ENCODE measurements at regions not wholly inside any gene's neighbourhood (a gene's known extent, or its start where the extent isn't known, plus 50 kb on each side); places are given as distances from the start of the nearest gene placed in this dataset.

DNA sequence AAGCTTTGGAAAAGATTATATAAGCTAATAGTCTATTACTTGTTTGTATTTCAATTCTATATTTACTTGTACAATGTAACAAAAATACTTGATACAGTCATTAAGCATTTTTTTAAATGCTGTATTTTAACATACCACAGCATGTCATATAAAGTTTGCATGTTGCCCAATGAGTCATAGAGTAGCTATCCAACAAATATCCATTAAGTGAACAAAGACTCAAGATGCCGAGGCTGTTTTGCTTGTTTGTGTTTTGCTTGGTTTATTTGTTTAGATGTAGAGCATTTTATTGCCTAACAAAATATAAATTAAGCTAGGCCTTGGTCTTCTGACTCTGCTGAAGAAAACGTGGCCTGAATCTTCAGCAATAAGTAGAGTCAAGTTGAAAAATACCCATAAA is 1584.3 kb upstream of the NUDT12 start:
- H3K4me1 ChIP-seq = no peaks in the 10 kb centered on the region
- ATAC-seq (no peak), DNase-seq (no peak)
- no peaks in the 10 kb centered on the region for H3K36me3 ChIP-seq (ENCODE audit: insufficient read depth in 1 of 2, low read depth in 1 of 2)
- intact Hi-C loops (cut with DNase I) = no loop called here
- no peak overlapping the region for H3K27ac ChIP-seq
- no peaks in the 10 kb centered on the region for H3K27me3 ChIP-seq (ENCODE audit: insufficient read depth in 3 of 3, low read length in 2 of 3)
- 45 to 55% (median 45%) methylated on average over 2 of the region's 2 CpGs for WGBS, 3 donors
- TF ChIP-seq CTCF (IDR thresholded peaks at IDR 0.05) = no peak
- no peak overlapping the region for H3K4me3 ChIP-seq
- H3K9me3 ChIP-seq = no peaks in the 10 kb centered on the region

DNA sequence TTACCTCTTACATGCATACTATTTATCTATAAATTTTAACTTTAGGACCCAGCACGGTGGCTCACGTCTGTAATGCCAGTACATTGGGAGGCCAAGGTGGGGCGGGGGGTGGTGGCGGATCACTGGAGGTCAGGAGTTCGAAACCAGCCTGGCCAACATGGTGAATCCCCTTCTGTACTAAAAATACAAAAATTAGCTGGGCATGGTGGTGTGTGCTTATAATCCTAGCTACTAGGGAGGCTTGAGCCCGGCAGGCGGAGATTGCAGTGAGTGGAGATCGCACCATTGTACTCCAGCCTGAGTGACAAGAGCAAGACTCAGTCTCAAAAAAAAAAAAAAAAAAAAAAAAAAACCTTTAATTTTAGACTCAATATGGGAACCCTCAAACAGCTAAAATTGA is 1582.6 kb upstream of the NUDT12 start:
- H3K36me3 ChIP-seq (ENCODE audit: insufficient read depth in 1 of 2, low read depth in 1 of 2) = no peaks in the 10 kb centered on the region
- no peak overlapping the region for H3K4me3 ChIP-seq
- H3K4me1 ChIP-seq = no peaks in the 10 kb centered on the region
- WGBS, 3 donors = 94 to 97% (median 96%) methylated on average over 8 of the region's 8 CpGs
- ATAC-seq = no peak
- H3K9me3 ChIP-seq = no peaks in the 10 kb centered on the region
- intact Hi-C loops (cut with DNase I) = no loop called here
- no peak for TF ChIP-seq CTCF (IDR thresholded peaks at IDR 0.05)
- no peak overlapping the region for H3K27ac ChIP-seq
- H3K27me3 ChIP-seq (ENCODE audit: insufficient read depth in 3 of 3, low read length in 2 of 3) = no peaks in the 10 kb centered on the region
- DNase-seq = no peak

- DNase-seq (no peak), ATAC-seq (no peak)
- Histone ChIP-seq H3K36me3 (ENCODE audit: insufficient read depth in 1 of 2, low read depth in 1 of 2) (no peaks in the 10 kb centered on the region), H3K27me3 (ENCODE audit: insufficient read depth in 3 of 3, low read length in 2 of 3) (no peaks in the 10 kb centered on the region), H3K9me3 (no peaks in the 10 kb centered on the region), H3K27ac (no peak overlapping the region), H3K4me1 (no peaks in the 10 kb centered on the region), H3K4me3 (no peak overlapping the region)
- TF ChIP-seq CTCF (IDR thresholded peaks at IDR 0.05) = no peak
- intact Hi-C loops (cut with DNase I) = no loop called here
These were observed 1571.7 kb upstream of the NUDT12 start for GRCh38 chr5:105134328-105134727.

GRCh38 chr5:105133087-105133486 is 1570.5 kb upstream of the NUDT12 start:
- Histone ChIP-seq H3K4me3 (no peak overlapping the region), H3K9me3 (no peaks in the 10 kb centered on the region), H3K27ac (no peak overlapping the region), H3K36me3 (ENCODE audit: insufficient read depth in 1 of 2, low read depth in 1 of 2) (no peaks in the 10 kb centered on the region), H3K27me3 (ENCODE audit: insufficient read depth in 3 of 3, low read length in 2 of 3) (no peaks in the 10 kb centered on the region), H3K4me1 (no peaks in the 10 kb centered on the region)
- WGBS, 3 donors = 86 to 94% (median 92%) methylated on average over 3 of the region's 3 CpGs
- ATAC-seq (no peak), DNase-seq (no peak)
- TF ChIP-seq CTCF (IDR thresholded peaks at IDR 0.05) = no peak
- intact Hi-C loops (cut with DNase I) = no loop called here

GRCh38 chr5:105132581-105132980 is 1570.0 kb upstream of the NUDT12 start:
- intact Hi-C loops (cut with DNase I) = no loop called here

More at GRCh38 chr5:105132581-105132980, 1570.0 kb upstream of the NUDT12 start:
- no peaks in the 10 kb centered on the region for H3K36me3 ChIP-seq (ENCODE audit: insufficient read depth in 1 of 2, low read depth in 1 of 2)
- no peaks in the 10 kb centered on the region for H3K9me3 ChIP-seq
- H3K27ac ChIP-seq = no peak overlapping the region
- ATAC-seq (no peak), DNase-seq (no peak)
- TF ChIP-seq CTCF (IDR thresholded peaks at IDR 0.05) = no peak
- H3K4me1 ChIP-seq = no peaks in the 10 kb centered on the region
- H3K4me3 ChIP-seq = no peak overlapping the region
- no peaks in the 10 kb centered on the region for H3K27me3 ChIP-seq (ENCODE audit: insufficient read depth in 3 of 3, low read length in 2 of 3)
- WGBS, 3 donors = 72 to 83% (median 72%) methylated on average over 1 of the region's 1 CpG
